Peyer's patch (tissue), 4 donors: ENCODE measurements at regions not wholly inside any gene's neighbourhood (a gene's known extent, or its start where the extent isn't known, plus 50 kb on each side); places are given as distances from the start of the nearest gene placed in this dataset.

Experiments
- DNase-seq, 3 donors: peaks; one replicate each; pipeline ENCODE4 v3.0.0-alpha.2; 2017 to 2019
- H3K27ac ChIP-seq, 4 donors: fragments of 200-600 bp; sonication (generic); one replicate each; pipeline ENCODE4 v1.5.1; 2016 to 2019
- H3K27me3 ChIP-seq, 2 donors: fragments of 200-600 bp; sonication (generic); one replicate each; pipeline ENCODE4 v1.5.1; 2019
- H3K36me3 ChIP-seq, 3 donors: fragments of 200-600 bp; sonication (generic); one replicate each; pipeline ENCODE4 v1.5.1; 2016 to 2019
- H3K4me1 ChIP-seq, 4 donors: fragments of 200-600 bp; sonication (generic); one replicate each; pipeline ENCODE4 v1.5.1; 2016 to 2019
- H3K4me3 ChIP-seq, 4 donors: fragments of 200-600 bp; sonication (generic); 1 replicate in 3 of 4; 2 replicates in 1 of 4; pipeline ENCODE4 v1.5.1; 2016 to 2019; ENCODE audit warnings: mild to moderate bottlenecking in 1 of 4
- H3K9me3 ChIP-seq, 4 donors: fragments of 200-600 bp; sonication (generic); one replicate each; pipeline ENCODE4 v1.5.1; 2016 to 2019; ENCODE audit warnings: mild to moderate bottlenecking in 1 of 4
- POLR2A ChIP-seq, 2 donors: fragments of 450-650 bp; IDR thresholded peaks; one replicate each; pipeline ENCODE4 v1.5.1; 2017; ENCODE audit warnings: antibody characterized with exemption in 2 of 2, mild to moderate bottlenecking in 2 of 2, moderate library complexity in 2 of 2
- TF ChIP-seq, protein P1 (sequence below), 6 experiments: fragments of 450-650 bp in 4 of 6; fragments of 200-600 bp in 2 of 6; sonication (generic) in 1 of 6; IDR thresholded peaks; one replicate each; pipeline ENCODE4 v1.5.1; 2017 to 2019; ENCODE audit warnings: antibody characterized with exemption in 6 of 6, mild to moderate bottlenecking in 3 of 6, moderate library complexity in 1 of 6

GRCh38 chr6:19587238-19587942 is 249.8 kb upstream of the ID4 start:
- Histone ChIP-seq H3K27ac (no peak overlapping the region), H3K9me3 (no peaks in the 10 kb centered on the region), H3K4me1 (no peaks in the 10 kb centered on the region), H3K36me3 (no peaks in the 10 kb centered on the region), H3K27me3 (no peaks in the 10 kb centered on the region), H3K4me3 (no peak overlapping the region)
- TF ChIP-seq, protein P1, sequence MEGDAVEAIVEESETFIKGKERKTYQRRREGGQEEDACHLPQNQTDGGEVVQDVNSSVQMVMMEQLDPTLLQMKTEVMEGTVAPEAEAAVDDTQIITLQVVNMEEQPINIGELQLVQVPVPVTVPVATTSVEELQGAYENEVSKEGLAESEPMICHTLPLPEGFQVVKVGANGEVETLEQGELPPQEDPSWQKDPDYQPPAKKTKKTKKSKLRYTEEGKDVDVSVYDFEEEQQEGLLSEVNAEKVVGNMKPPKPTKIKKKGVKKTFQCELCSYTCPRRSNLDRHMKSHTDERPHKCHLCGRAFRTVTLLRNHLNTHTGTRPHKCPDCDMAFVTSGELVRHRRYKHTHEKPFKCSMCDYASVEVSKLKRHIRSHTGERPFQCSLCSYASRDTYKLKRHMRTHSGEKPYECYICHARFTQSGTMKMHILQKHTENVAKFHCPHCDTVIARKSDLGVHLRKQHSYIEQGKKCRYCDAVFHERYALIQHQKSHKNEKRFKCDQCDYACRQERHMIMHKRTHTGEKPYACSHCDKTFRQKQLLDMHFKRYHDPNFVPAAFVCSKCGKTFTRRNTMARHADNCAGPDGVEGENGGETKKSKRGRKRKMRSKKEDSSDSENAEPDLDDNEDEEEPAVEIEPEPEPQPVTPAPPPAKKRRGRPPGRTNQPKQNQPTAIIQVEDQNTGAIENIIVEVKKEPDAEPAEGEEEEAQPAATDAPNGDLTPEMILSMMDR (IDR thresholded peaks at IDR 0.05) = no peak
- TF ChIP-seq POLR2A (IDR thresholded peaks at IDR 0.05) = no peak
- no peak for DNase-seq

DNA sequence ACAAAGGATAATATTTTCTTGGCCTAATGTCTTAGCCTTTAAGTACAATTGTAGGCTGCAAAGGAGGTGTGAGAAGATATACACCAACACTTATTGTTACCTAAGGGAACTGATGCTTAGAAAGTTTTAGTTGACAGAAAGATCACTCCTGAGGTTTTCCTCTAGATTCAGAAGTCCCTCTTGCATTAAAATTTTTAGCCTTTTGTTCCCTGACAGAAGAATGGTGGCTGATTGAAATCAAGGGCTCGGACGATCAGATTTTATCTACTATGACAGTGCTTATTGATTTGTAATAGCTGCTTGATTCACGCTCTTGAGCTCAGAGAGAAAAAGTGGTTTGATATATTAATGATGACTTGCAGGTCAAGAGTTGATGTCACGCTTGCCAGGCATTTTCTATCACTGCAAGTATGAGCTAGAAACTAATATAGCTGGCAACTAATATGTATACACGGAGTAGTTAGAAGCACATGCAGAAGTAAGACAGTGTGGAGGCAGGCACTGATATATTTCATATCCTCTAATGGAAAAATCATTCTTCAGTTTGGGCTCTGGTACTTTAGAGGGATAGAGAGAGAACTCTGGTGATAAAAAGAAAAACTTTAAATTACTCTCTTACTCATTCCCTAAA is 246.6 kb upstream of the ID4 start:
- Histone ChIP-seq H3K4me1 (no peaks in the 10 kb centered on the region), H3K4me3 (no peak overlapping the region), H3K27me3 (no peaks in the 10 kb centered on the region), H3K9me3 (no peaks in the 10 kb centered on the region), H3K36me3 (no peaks in the 10 kb centered on the region), H3K27ac (no peak overlapping the region)
- no peak for TF ChIP-seq POLR2A (IDR thresholded peaks at IDR 0.05)
- TF ChIP-seq, protein P1 (IDR thresholded peaks at IDR 0.05) = no peak
- DNase-seq = no peak

- TF ChIP-seq POLR2A (IDR thresholded peaks at IDR 0.05) = no peak
- H3K27me3 ChIP-seq = no peaks in the 10 kb centered on the region
- H3K27ac ChIP-seq = no peak overlapping the region
- no peak overlapping the region for H3K4me3 ChIP-seq
- DNase-seq = no peak
- H3K9me3 ChIP-seq = no peaks in the 10 kb centered on the region
- no peaks in the 10 kb centered on the region for H3K4me1 ChIP-seq
- H3K36me3 ChIP-seq = no peaks in the 10 kb centered on the region
Measured at GRCh38 chr6:19597809-19598320, 239.3 kb upstream of the ID4 start.

- no peaks in the 10 kb centered on the region for H3K4me1 ChIP-seq
- H3K27me3 ChIP-seq = no peaks in the 10 kb centered on the region
- H3K36me3 ChIP-seq = no peaks in the 10 kb centered on the region
- no peak for TF ChIP-seq POLR2A (IDR thresholded peaks at IDR 0.05)
- TF ChIP-seq, protein P1 (IDR thresholded peaks at IDR 0.05) = no peak
- no peak for DNase-seq
- no peak overlapping the region for H3K4me3 ChIP-seq
- no peaks in the 10 kb centered on the region for H3K9me3 ChIP-seq
- H3K27ac ChIP-seq = no peak overlapping the region
Measured at GRCh38 chr6:19599796-19600464, 237.2 kb upstream of the ID4 start.

GRCh38 chr6:19602434-19603013 is 234.6 kb upstream of the ID4 start:
- no peak for DNase-seq
- TF ChIP-seq POLR2A (IDR thresholded peaks at IDR 0.05) = no peak
- TF ChIP-seq, protein P1 (IDR thresholded peaks at IDR 0.05) = no peak

More at GRCh38 chr6:19602434-19603013, 234.6 kb upstream of the ID4 start:
- Histone ChIP-seq H3K4me1 (no peaks in the 10 kb centered on the region), H3K27me3 (no peaks in the 10 kb centered on the region), H3K9me3 (no peaks in the 10 kb centered on the region), H3K27ac (no peak overlapping the region), H3K4me3 (no peak overlapping the region), H3K36me3 (no peaks in the 10 kb centered on the region)
